SK-N-SH treated with all-trans-retinoic acid at 6 μM for 48 hours (cell line): ENCODE measurements at regions not wholly inside any gene's neighbourhood (a gene's known extent, or its start where the extent isn't known, plus 50 kb on each side); places are given as distances from the start of the nearest gene placed in this dataset.

Experiments used
- RARB ChIP-seq: fragments of 250-450 bp; sonication (Bioruptor Pico); IDR thresholded peaks from 2 replicates; pipeline ENCODE4 v1.8.0; 2021; ENCODE audit warnings: mild to moderate bottlenecking, moderate library complexity
- ZFP30 ChIP-seq: fragments of 450-650 bp; formaldehyde crosslinking; IDR thresholded peaks from 2 replicates; pipeline ENCODE4 v1.5.0; 2022; ENCODE audit warnings: mild to moderate bottlenecking, moderate library complexity

- TF ChIP-seq ZFP30 (CRISPR knock-in tag), result no peak
- no peak for TF ChIP-seq RARB
These were observed 1218.7 kb downstream of the VRK1 start for GRCh38 chr14:98015921-98016320.
